ENCODE measurements at regions not wholly inside any gene's neighbourhood (a gene's known extent, or its start where the extent isn't known, plus 50 kb on each side); places are given as distances from the start of the nearest gene placed in this dataset.
A peak's percentile ranks its signal among the peaks of the same experiment; 100 is the strongest.

- no peaks in the 10 kb centered on the region for H3K9me3 ChIP-seq (ENCODE audit: insufficient read depth, low read depth, low read length)
- H3K9ac ChIP-seq (ENCODE audit: low read depth, low read length), result no peak overlapping the region
- no peak overlapping the region for H3K27ac ChIP-seq (ENCODE audit: low read length)
- H3K4me1 ChIP-seq (ENCODE audit: insufficient read depth, low read length), result no peaks in the 10 kb centered on the region
- H3K36me3 ChIP-seq (ENCODE audit: insufficient read depth, low read depth, low read length), result no peaks in the 10 kb centered on the region
- no peaks in the 10 kb centered on the region for H3K27me3 ChIP-seq (ENCODE audit: insufficient read depth, low read length)
- H3K4me3 ChIP-seq (ENCODE audit: low read length), result no peak overlapping the region
These were observed 213.6 kb downstream of the CPE start for GRCh38 chr4:165592386-165592785.

GRCh38 chr4:165597581-165598480 lies 219.0 kb downstream of the CPE start:
- Histone ChIP-seq H3K4me1 (ENCODE audit: insufficient read depth, low read length) (no peaks in the 10 kb centered on the region), H3K27ac (ENCODE audit: low read length) (no peak overlapping the region), H3K9me3 (ENCODE audit: insufficient read depth, low read depth, low read length) (no peaks in the 10 kb centered on the region), H3K27me3 (ENCODE audit: insufficient read depth, low read length) (no peaks in the 10 kb centered on the region), H3K9ac (ENCODE audit: low read depth, low read length) (no peak overlapping the region), H3K4me3 (ENCODE audit: low read length) (no peak overlapping the region), H3K36me3 (ENCODE audit: insufficient read depth, low read depth, low read length) (no peaks in the 10 kb centered on the region)

- H3K9me3 ChIP-seq (ENCODE audit: insufficient read depth, low read depth, low read length), result no peaks in the 10 kb centered on the region
These were observed 222.3 kb downstream of the CPE start for GRCh38 chr4:165600959-165601683.

GRCh38 chr4:165602621-165603020 lies 223.8 kb downstream of the CPE start:
- no peak overlapping the region for H3K27ac ChIP-seq (ENCODE audit: low read length)
- H3K9me3 ChIP-seq (ENCODE audit: insufficient read depth, low read depth, low read length), result no peaks in the 10 kb centered on the region
- no peak overlapping the region for H3K4me3 ChIP-seq (ENCODE audit: low read length)
- H3K36me3 ChIP-seq (ENCODE audit: insufficient read depth, low read depth, low read length), result no peaks in the 10 kb centered on the region
- H3K9ac ChIP-seq (ENCODE audit: low read depth, low read length), result no peak overlapping the region
- no peaks in the 10 kb centered on the region for H3K27me3 ChIP-seq (ENCODE audit: insufficient read depth, low read length)
- H3K4me1 ChIP-seq (ENCODE audit: insufficient read depth, low read length), result no peaks in the 10 kb centered on the region

More at GRCh38 chr4:165600959-165601683, 222.3 kb downstream of the CPE start:
- no peaks in the 10 kb centered on the region for H3K27me3 ChIP-seq (ENCODE audit: insufficient read depth, low read length)
- no peak overlapping the region for H3K9ac ChIP-seq (ENCODE audit: low read depth, low read length)
- no peaks in the 10 kb centered on the region for H3K4me1 ChIP-seq (ENCODE audit: insufficient read depth, low read length)
- H3K27ac ChIP-seq (ENCODE audit: low read length), result no peak overlapping the region
- no peak overlapping the region for H3K4me3 ChIP-seq (ENCODE audit: low read length)
- no peaks in the 10 kb centered on the region for H3K36me3 ChIP-seq (ENCODE audit: insufficient read depth, low read depth, low read length)

GRCh38 chr4:165604181-165604580 lies 225.4 kb downstream of the CPE start:
- Histone ChIP-seq H3K9ac (ENCODE audit: low read depth, low read length) (no peak overlapping the region), H3K4me3 (ENCODE audit: low read length) (no peak overlapping the region), H3K27me3 (ENCODE audit: insufficient read depth, low read length) (no peaks in the 10 kb centered on the region), H3K27ac (ENCODE audit: low read length) (no peak overlapping the region), H3K36me3 (ENCODE audit: insufficient read depth, low read depth, low read length) (no peaks in the 10 kb centered on the region), H3K9me3 (ENCODE audit: insufficient read depth, low read depth, low read length) (no peaks in the 10 kb centered on the region), H3K4me1 (ENCODE audit: insufficient read depth, low read length) (no peaks in the 10 kb centered on the region)

GRCh38 chr4:165605811-165606210 lies 227.0 kb downstream of the CPE start:
- Histone ChIP-seq H3K27ac (ENCODE audit: low read length) (no peak overlapping the region), H3K36me3 (ENCODE audit: insufficient read depth, low read depth, low read length) (no peaks in the 10 kb centered on the region), H3K4me1 (ENCODE audit: insufficient read depth, low read length) (peaks cover 4% of the 10 kb centered on the region; the same call in 1 of the 2 replicates)

GRCh38 chr4:165606465-165607205 lies 227.8 kb downstream of the CPE start:
- Histone ChIP-seq H3K4me3 (ENCODE audit: low read length) (no peak overlapping the region), H3K4me1 (ENCODE audit: insufficient read depth, low read length) (peaks cover 10% of the 10 kb centered on the region; the same call in 1 of the 2 replicates), H3K27ac (ENCODE audit: low read length) (no peak overlapping the region), H3K9ac (ENCODE audit: low read depth, low read length) (no peak overlapping the region), H3K9me3 (ENCODE audit: insufficient read depth, low read depth, low read length) (no peaks in the 10 kb centered on the region), H3K36me3 (ENCODE audit: insufficient read depth, low read depth, low read length) (no peaks in the 10 kb centered on the region), H3K27me3 (ENCODE audit: insufficient read depth, low read length) (no peaks in the 10 kb centered on the region)

More at GRCh38 chr4:165605811-165606210, 227.0 kb downstream of the CPE start:
- Histone ChIP-seq H3K9me3 (ENCODE audit: insufficient read depth, low read depth, low read length) (no peaks in the 10 kb centered on the region), H3K9ac (ENCODE audit: low read depth, low read length) (no peak overlapping the region), H3K27me3 (ENCODE audit: insufficient read depth, low read length) (no peaks in the 10 kb centered on the region), H3K4me3 (ENCODE audit: low read length) (no peak overlapping the region)

- no peaks in the 10 kb centered on the region for H3K36me3 ChIP-seq (ENCODE audit: insufficient read depth, low read depth, low read length)
- peaks cover 26% of the 10 kb centered on the region; the same call in 1 of the 2 replicates for H3K4me1 ChIP-seq (ENCODE audit: insufficient read depth, low read length)
- no peaks in the 10 kb centered on the region for H3K9me3 ChIP-seq (ENCODE audit: insufficient read depth, low read depth, low read length)
- no peak overlapping the region for H3K27ac ChIP-seq (ENCODE audit: low read length)
- no peak overlapping the region for H3K4me3 ChIP-seq (ENCODE audit: low read length)
- no peak overlapping the region for H3K9ac ChIP-seq (ENCODE audit: low read depth, low read length)
- no peaks in the 10 kb centered on the region for H3K27me3 ChIP-seq (ENCODE audit: insufficient read depth, low read length)
These were observed 230.8 kb downstream of the CPE start for GRCh38 chr4:165609653-165610052.

GRCh38 chr4:165610679-165611437 lies 232.1 kb downstream of the CPE start:
- Histone ChIP-seq H3K9me3 (ENCODE audit: insufficient read depth, low read depth, low read length) (no peaks in the 10 kb centered on the region), H3K4me3 (ENCODE audit: low read length) (no peak overlapping the region), H3K27ac (ENCODE audit: low read length) (no peak overlapping the region), H3K9ac (ENCODE audit: low read depth, low read length) (peak overlapping the region; percentile 23; the same call in 1 of the 2 replicates), H3K36me3 (ENCODE audit: insufficient read depth, low read depth, low read length) (no peaks in the 10 kb centered on the region), H3K4me1 (ENCODE audit: insufficient read depth, low read length) (peaks cover 26% of the 10 kb centered on the region; the same call in 1 of the 2 replicates), H3K27me3 (ENCODE audit: insufficient read depth, low read length) (no peaks in the 10 kb centered on the region)

- no peaks in the 10 kb centered on the region for H3K27me3 ChIP-seq (ENCODE audit: insufficient read depth, low read length)
- no peak overlapping the region for H3K9ac ChIP-seq (ENCODE audit: low read depth, low read length)
- peaks cover 26% of the 10 kb centered on the region; the same call in 1 of the 2 replicates for H3K4me1 ChIP-seq (ENCODE audit: insufficient read depth, low read length)
- no peaks in the 10 kb centered on the region for H3K9me3 ChIP-seq (ENCODE audit: insufficient read depth, low read depth, low read length)
- no peak overlapping the region for H3K27ac ChIP-seq (ENCODE audit: low read length)
- H3K4me3 ChIP-seq (ENCODE audit: low read length), result no peak overlapping the region
- H3K36me3 ChIP-seq (ENCODE audit: insufficient read depth, low read depth, low read length), result no peaks in the 10 kb centered on the region
These were observed 234.1 kb downstream of the CPE start for GRCh38 chr4:165612936-165613335.

GRCh38 chr4:165613581-165613980 lies 234.8 kb downstream of the CPE start:
- no peak overlapping the region for H3K9ac ChIP-seq (ENCODE audit: low read depth, low read length)
- H3K36me3 ChIP-seq (ENCODE audit: insufficient read depth, low read depth, low read length), result no peaks in the 10 kb centered on the region
- no peak overlapping the region for H3K27ac ChIP-seq (ENCODE audit: low read length)
- H3K4me3 ChIP-seq (ENCODE audit: low read length), result no peak overlapping the region
- H3K9me3 ChIP-seq (ENCODE audit: insufficient read depth, low read depth, low read length), result no peaks in the 10 kb centered on the region
- H3K4me1 ChIP-seq (ENCODE audit: insufficient read depth, low read length), result peaks cover 26% of the 10 kb centered on the region; the same call in 1 of the 2 replicates
- no peaks in the 10 kb centered on the region for H3K27me3 ChIP-seq (ENCODE audit: insufficient read depth, low read length)

Data from iPS-20b (cell line).